Fibroblast of pulmonary artery (primary cell): ENCODE measurements at regions not wholly inside any gene's neighbourhood (a gene's known extent, or its start where the extent isn't known, plus 50 kb on each side); places are given as distances from the start of the nearest gene placed in this dataset.

Experiments used
- DNase-seq: peaks from one replicate; pipeline ENCODE4 v3.0.0-alpha.2; 2010; ENCODE audit warnings: low read depth
- H3K4me3 ChIP-seq: replicated peaks from 2 replicates; pipeline ENCODE4 v1.5.1; 2011; ENCODE audit warnings: low read depth, mild to moderate bottlenecking, control low read depth, low read length, moderate library complexity
- TF ChIP-seq, protein P1 (sequence below): IDR thresholded peaks from 2 replicates; pipeline ENCODE4 v1.5.1; 2011; ENCODE audit warnings: mild to moderate bottlenecking, control low read depth, low read length, inconsistent platforms; ENCODE audit errors: missing control alignments

DNA sequence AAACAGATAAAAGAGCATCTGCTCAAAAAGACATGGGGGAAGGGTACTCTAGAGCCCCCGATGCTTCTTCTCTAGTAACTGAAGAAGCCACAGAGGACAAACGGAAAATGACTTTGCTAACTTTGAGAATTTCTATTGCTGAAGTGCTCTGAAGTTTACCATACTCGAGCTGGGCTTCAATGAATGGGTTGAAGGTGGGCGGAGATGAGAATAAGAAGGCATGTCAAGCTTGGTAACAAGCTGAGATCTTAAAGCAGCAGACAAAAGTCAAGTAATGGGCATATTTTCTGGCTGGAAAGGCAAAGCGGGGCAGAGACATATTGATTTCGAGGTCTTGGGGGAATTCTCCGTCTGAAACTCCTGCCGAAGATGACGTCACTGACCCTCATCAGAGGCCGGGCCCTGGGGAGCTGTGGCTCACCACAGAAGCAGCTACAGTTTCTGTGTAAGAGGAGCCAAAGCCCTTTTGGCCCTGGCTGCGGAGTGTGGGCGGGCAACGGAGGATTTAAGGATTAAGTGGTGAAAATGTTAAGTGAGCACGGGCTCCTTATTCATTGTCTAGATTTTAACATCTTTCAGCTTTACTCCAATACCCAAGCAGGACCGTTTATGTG lies 115.8 kb upstream of the SLIT3 start:
- peak; percentile 75 for DNase-seq
- H3K4me3 ChIP-seq: no peak overlapping the region
- TF ChIP-seq, protein P1, sequence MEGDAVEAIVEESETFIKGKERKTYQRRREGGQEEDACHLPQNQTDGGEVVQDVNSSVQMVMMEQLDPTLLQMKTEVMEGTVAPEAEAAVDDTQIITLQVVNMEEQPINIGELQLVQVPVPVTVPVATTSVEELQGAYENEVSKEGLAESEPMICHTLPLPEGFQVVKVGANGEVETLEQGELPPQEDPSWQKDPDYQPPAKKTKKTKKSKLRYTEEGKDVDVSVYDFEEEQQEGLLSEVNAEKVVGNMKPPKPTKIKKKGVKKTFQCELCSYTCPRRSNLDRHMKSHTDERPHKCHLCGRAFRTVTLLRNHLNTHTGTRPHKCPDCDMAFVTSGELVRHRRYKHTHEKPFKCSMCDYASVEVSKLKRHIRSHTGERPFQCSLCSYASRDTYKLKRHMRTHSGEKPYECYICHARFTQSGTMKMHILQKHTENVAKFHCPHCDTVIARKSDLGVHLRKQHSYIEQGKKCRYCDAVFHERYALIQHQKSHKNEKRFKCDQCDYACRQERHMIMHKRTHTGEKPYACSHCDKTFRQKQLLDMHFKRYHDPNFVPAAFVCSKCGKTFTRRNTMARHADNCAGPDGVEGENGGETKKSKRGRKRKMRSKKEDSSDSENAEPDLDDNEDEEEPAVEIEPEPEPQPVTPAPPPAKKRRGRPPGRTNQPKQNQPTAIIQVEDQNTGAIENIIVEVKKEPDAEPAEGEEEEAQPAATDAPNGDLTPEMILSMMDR: no peak

GRCh38 chr5:169415948-169416347 lies 115.0 kb upstream of the SLIT3 start:
- DNase-seq: no peak
- H3K4me3 ChIP-seq: no peak overlapping the region
- TF ChIP-seq, protein P1: no peak

DNA sequence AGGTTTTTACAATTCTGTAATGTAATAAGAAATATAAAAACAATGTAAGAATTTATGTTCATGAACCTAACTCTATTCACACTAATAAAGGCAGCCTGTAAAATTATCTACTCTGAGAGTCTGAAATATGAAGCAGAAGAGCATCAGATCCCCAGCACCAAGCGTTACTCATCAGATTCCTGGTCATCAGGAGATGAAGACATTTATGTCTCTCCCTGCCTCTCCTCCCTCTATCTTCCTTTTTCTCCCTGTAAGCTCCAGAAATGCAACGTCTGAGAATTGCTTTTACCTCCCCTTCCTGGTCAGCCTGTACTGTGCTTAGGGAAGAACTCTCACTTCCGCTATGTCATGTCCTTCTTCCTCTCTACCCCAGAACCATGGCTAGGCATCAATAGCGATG lies 114.4 kb upstream of the SLIT3 start:
- no peak overlapping the region for H3K4me3 ChIP-seq
- TF ChIP-seq, protein P1: no peak
- DNase-seq: no peak

DNA sequence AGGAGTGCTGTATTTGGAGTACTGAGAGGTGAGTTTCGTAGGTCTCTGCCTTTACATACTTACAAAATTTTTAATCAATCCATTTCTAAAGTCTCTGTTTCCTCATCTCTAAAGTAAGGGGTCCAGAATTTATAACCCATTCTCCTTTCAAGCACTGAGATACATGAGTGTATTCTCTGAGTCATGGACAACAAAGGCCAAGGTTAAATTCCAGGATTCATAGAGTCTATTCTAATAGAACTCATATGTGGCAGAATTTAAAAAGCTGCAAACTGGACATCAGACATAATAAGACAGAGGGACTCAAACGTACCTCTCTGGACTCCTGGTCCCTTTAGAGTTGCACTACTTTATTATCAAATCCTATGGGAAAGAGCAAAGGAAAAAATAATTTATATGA lies 112.5 kb upstream of the SLIT3 start:
- TF ChIP-seq, protein P1: no peak
- DNase-seq: no peak
- no peak overlapping the region for H3K4me3 ChIP-seq

- TF ChIP-seq, protein P1: no peak
- no peak overlapping the region for H3K4me3 ChIP-seq
- no peak for DNase-seq
These were observed 111.9 kb upstream of the SLIT3 start for GRCh38 chr5:169412831-169413230.

- H3K4me3 ChIP-seq: no peak overlapping the region
- no peak for DNase-seq
- TF ChIP-seq, protein P1: no peak
These were observed 111.0 kb upstream of the SLIT3 start for GRCh38 chr5:169411786-169412430.
